ENCODE measurements at regions not wholly inside any gene's neighbourhood (a gene's known extent, or its start where the extent isn't known, plus 50 kb on each side); places are given as distances from the start of the nearest gene placed in this dataset.
"Not testable (repeated sequence)": the region's sequence is repeated elsewhere in the genome, so short reads cannot be mapped to it uniquely, and the experiment has no call there.

GRCh38 chr2:142707318-142707717 lies 170.1 kb upstream of the KYNU start:
- no peak for DNase-seq

GRCh38 chr2:142702397-142702796 lies 175.1 kb upstream of the KYNU start:
- not testable (repeated sequence) for DNase-seq

- not testable (repeated sequence) for DNase-seq
Observed at GRCh38 chr2:142695350-142696257, 181.9 kb upstream of the KYNU start.

- DNase-seq: no peak
Observed at GRCh38 chr2:142694282-142694681, 183.2 kb upstream of the KYNU start.

- DNase-seq: no peak
Observed at GRCh38 chr2:142693171-142693950, 184.1 kb upstream of the KYNU start.

GRCh38 chr2:142688856-142689605 lies 188.4 kb upstream of the KYNU start:
- DNase-seq: no peak

- no peak for DNase-seq
Observed at GRCh38 chr2:142687509-142687908, 190.0 kb upstream of the KYNU start.

GRCh38 chr2:142687075-142687474 lies 190.4 kb upstream of the KYNU start:
- no peak for DNase-seq

GRCh38 chr2:142684667-142685066 lies 192.8 kb upstream of the KYNU start:
- no peak for DNase-seq

- DNase-seq: no peak
Observed at GRCh38 chr2:142682528-142682927, 194.9 kb upstream of the KYNU start.

GRCh38 chr2:142681952-142682351 lies 195.5 kb upstream of the KYNU start:
- no peak for DNase-seq

GRCh38 chr2:142678164-142678563 lies 199.3 kb upstream of the KYNU start:
- DNase-seq: no peak

GRCh38 chr2:142675398-142675797 lies 202.1 kb upstream of the KYNU start:
- no peak for DNase-seq

GRCh38 chr2:142673836-142674235 lies 203.6 kb upstream of the KYNU start:
- no peak for DNase-seq

- DNase-seq: no peak
Observed at GRCh38 chr2:142672698-142673097, 204.8 kb upstream of the KYNU start.

- no peak for DNase-seq
Observed at GRCh38 chr2:142670362-142670761, 207.1 kb upstream of the KYNU start.

GRCh38 chr2:142668420-142668819 lies 209.0 kb upstream of the KYNU start:
- no peak for DNase-seq

- DNase-seq: no peak
Observed at GRCh38 chr2:142665241-142665640, 212.2 kb upstream of the KYNU start.

- DNase-seq: no peak
Observed at GRCh38 chr2:142650601-142651000, 226.9 kb upstream of the KYNU start.

GRCh38 chr2:142649581-142649980 lies 227.9 kb upstream of the KYNU start:
- no peak for DNase-seq

- no peak for DNase-seq
Observed at GRCh38 chr2:142642650-142643049, 234.8 kb upstream of the KYNU start.

- DNase-seq: no peak
Observed at GRCh38 chr2:142629193-142629592, 248.3 kb upstream of the KYNU start.

- no peak for DNase-seq
Observed at GRCh38 chr2:142621287-142621686, 256.2 kb upstream of the KYNU start.

All from NCI-H226 (cell line).